ENCODE measurements at regions not wholly inside any gene's neighbourhood (a gene's known extent, or its start where the extent isn't known, plus 50 kb on each side); places are given as distances from the start of the nearest gene placed in this dataset.

GRCh38 chr15:96540283-96540682 lies 209.8 kb downstream of the NR2F2 start:
- TF ChIP-seq CTCF (IDR thresholded peaks at IDR 0.05 in 4 of 5, conservative IDR thresholded peaks at IDR 0.05 in 1 of 5) (no peak), POLR2A (IDR thresholded peaks at IDR 0.05) (no peak)

All from gastrocnemius medialis (tissue), 4 donors.